ENCODE measurements at regions not wholly inside any gene's neighbourhood (a gene's known extent, or its start where the extent isn't known, plus 50 kb on each side); places are given as distances from the start of the nearest gene placed in this dataset.
"Not testable (repeated sequence)": the region's sequence is repeated elsewhere in the genome, so short reads cannot be mapped to it uniquely, and the experiment has no call there.

GRCh38 chr9:30103647-30104394 lies 2280.6 kb upstream of the ACO1 start:
- Histone ChIP-seq H3K14ac (ENCODE audit: insufficient read depth, low read length) (no peak overlapping the region), H4K91ac (ENCODE audit: insufficient read length, low read depth, low read length) (no peak overlapping the region), H3K18ac (ENCODE audit: insufficient read length, low read depth, low read length) (no peak overlapping the region), H3K79me1 (ENCODE audit: insufficient read depth, low read depth, low read length, poor library complexity, severe bottlenecking) (no peaks in the 10 kb centered on the region), H2BK15ac (ENCODE audit: low read depth, low read length) (no peak overlapping the region), H4K8ac (replicated peaks; ENCODE audit: insufficient read length, low read depth, low read length) (no peak overlapping the region), H3K79me2 (ENCODE audit: insufficient read depth, low read length) (no peaks in the 10 kb centered on the region), H3K56ac (ENCODE audit: insufficient read length, low read depth, low read length) (no peak overlapping the region), H2BK120ac (ENCODE audit: low read depth, low read length, poor library complexity, severe bottlenecking) (no peak overlapping the region), H3K27ac (ENCODE audit: insufficient read length, low read depth, low read length) (no peak overlapping the region), H3K9ac (ENCODE audit: extremely low read depth, insufficient read length, low read length) (no peak overlapping the region), H2AFZ (ENCODE audit: low read length) (no peak overlapping the region), H2BK12ac (ENCODE audit: insufficient read length, low read depth, low read length) (no peak overlapping the region), H3K9me3 (ENCODE audit: control insufficient read depth, low read depth, low read length) (no peaks in the 10 kb centered on the region), H3K4me2 (ENCODE audit: insufficient read depth, insufficient read length, low read length) (no peak overlapping the region), H2AK5ac (ENCODE audit: insufficient read length, low read length) (no peak overlapping the region), H3K4me1 (ENCODE audit: insufficient read depth, low read length) (no peaks in the 10 kb centered on the region), H3K27me3 (ENCODE audit: insufficient read depth, low read length) (no peaks in the 10 kb centered on the region), H3K23ac (ENCODE audit: insufficient read length, low read depth, low read length) (no peak overlapping the region), H2BK5ac (ENCODE audit: insufficient read length, low read length) (no peak overlapping the region), H4K5ac (ENCODE audit: insufficient read length, low read depth, low read length) (no peak overlapping the region), H3K4ac (ENCODE audit: low read depth, low read length) (no peak overlapping the region), H2BK20ac (ENCODE audit: low read depth, low read length, poor library complexity, severe bottlenecking) (no peak overlapping the region), H3T11ph (ENCODE audit: low read length) (no peak overlapping the region), H3K23me2 (ENCODE audit: insufficient read length, low read depth, low read length, poor library complexity, severe bottlenecking) (no peaks in the 10 kb centered on the region), H4K20me1 (ENCODE audit: control insufficient read depth, insufficient read depth, insufficient read length) (no peaks in the 10 kb centered on the region)
- Mint-ChIP-seq H3K4me3 (no peak overlapping the region), H3K36me3 (ENCODE audit: insufficient read depth in 1 of 3, low read depth in 3 of 3) (peaks cover 10 to 39% (median 13%) of the 10 kb centered on the region in 3 experiments), H3K27ac (no peak overlapping the region; a peak in 1 of 7 replicates), H3K9me3 (peaks cover 22 to 37% of the 10 kb centered on the region in 2 experiments), H3K4me1 (no peaks in the 10 kb centered on the region), H3K27me3 (ENCODE audit: low read depth) (no peaks in the 10 kb centered on the region)
- no peak for DNase-seq
- no peak for TF ChIP-seq CTCF (conservative IDR thresholded peaks at IDR 0.05)
- WGBS (ENCODE audit: extremely low coverage, insufficient read length, low lambda C conversion rate) = no CpG with 5 or more reads among the region's 2 CpGs

- H4K8ac ChIP-seq (replicated peaks; ENCODE audit: insufficient read length, low read depth, low read length); H4K91ac ChIP-seq (ENCODE audit: insufficient read length, low read depth, low read length); H3K27me3 Mint-ChIP-seq (ENCODE audit: low read depth); H3T11ph ChIP-seq (ENCODE audit: low read length); H3K79me2 ChIP-seq (ENCODE audit: insufficient read depth, low read length); H3K14ac ChIP-seq (ENCODE audit: insufficient read depth, low read length); H3K56ac ChIP-seq (ENCODE audit: insufficient read length, low read depth, low read length); H3K27me3 ChIP-seq (ENCODE audit: insufficient read depth, low read length); H2AK5ac ChIP-seq (ENCODE audit: insufficient read length, low read length); DNase-seq; H4K5ac ChIP-seq (ENCODE audit: insufficient read length, low read depth, low read length); H3K9ac ChIP-seq (ENCODE audit: extremely low read depth, insufficient read length, low read length); H2BK5ac ChIP-seq (ENCODE audit: insufficient read length, low read length); H3K4me2 ChIP-seq (ENCODE audit: insufficient read depth, insufficient read length, low read length); H3K79me1 ChIP-seq (ENCODE audit: insufficient read depth, low read depth, low read length, poor library complexity, severe bottlenecking); H3K27ac ChIP-seq (ENCODE audit: insufficient read length, low read depth, low read length); H2BK20ac ChIP-seq (ENCODE audit: low read depth, low read length, poor library complexity, severe bottlenecking); H2BK15ac ChIP-seq (ENCODE audit: low read depth, low read length); H4K20me1 ChIP-seq (ENCODE audit: control insufficient read depth, insufficient read depth, insufficient read length); H3K4me1 Mint-ChIP-seq; H3K4me1 ChIP-seq (ENCODE audit: insufficient read depth, low read length); H3K27ac Mint-ChIP-seq; H3K9me3 ChIP-seq (ENCODE audit: control insufficient read depth, low read depth, low read length); H3K23ac ChIP-seq (ENCODE audit: insufficient read length, low read depth, low read length); H2BK12ac ChIP-seq (ENCODE audit: insufficient read length, low read depth, low read length); H2BK120ac ChIP-seq (ENCODE audit: low read depth, low read length, poor library complexity, severe bottlenecking); H3K18ac ChIP-seq (ENCODE audit: insufficient read length, low read depth, low read length); H3K4me3 Mint-ChIP-seq; H3K4ac ChIP-seq (ENCODE audit: low read depth, low read length); H3K23me2 ChIP-seq (ENCODE audit: insufficient read length, low read depth, low read length, poor library complexity, severe bottlenecking); H2AFZ ChIP-seq (ENCODE audit: low read length): not testable (repeated sequence)
- H3K36me3 Mint-ChIP-seq (ENCODE audit: insufficient read depth in 1 of 3, low read depth in 3 of 3) = peaks cover 10 to 35% (median 13%) of the 10 kb centered on the region in 3 experiments
- H3K9me3 Mint-ChIP-seq = peaks cover 23 to 38% of the 10 kb centered on the region in 2 experiments
- WGBS (ENCODE audit: extremely low coverage, insufficient read length, low lambda C conversion rate) = no CpG with 5 or more reads among the region's 8 CpGs
Measured at GRCh38 chr9:30107134-30107533, 2277.3 kb upstream of the ACO1 start.

Data from H9 (cell line).